Thyroid gland (tissue), 4 donors: ENCODE measurements at regions not wholly inside any gene's neighbourhood (a gene's known extent, or its start where the extent isn't known, plus 50 kb on each side); places are given as distances from the start of the nearest gene placed in this dataset.

Experiments
- CTCF ChIP-seq, 6 experiments: fragments of 200-600 bp in 3 of 6; fragments of 450-650 bp in 3 of 6; sonication (generic) in 3 of 6; IDR thresholded peaks; one replicate each; pipeline ENCODE4 v1.5.1; 2016 to 2019; ENCODE audit warnings: antibody characterized with exemption in 6 of 6, mild to moderate bottlenecking in 2 of 6, inconsistent platforms in 1 of 6, moderate library complexity in 1 of 6
- POLR2A ChIP-seq, 2 donors: fragments of 450-650 bp; IDR thresholded peaks; one replicate each; pipeline ENCODE4 v1.6.1; 2017; ENCODE audit warnings: antibody characterized with exemption in 2 of 2, mild to moderate bottlenecking in 2 of 2, moderate library complexity in 1 of 2

- TF ChIP-seq CTCF (IDR thresholded peaks at IDR 0.05) = no peak
- no peak for TF ChIP-seq POLR2A (IDR thresholded peaks at IDR 0.05)
Measured at GRCh38 chr3:38968891-38969290, 82.9 kb downstream of the SCN11A start.
